CD4-positive, alpha-beta T cell (primary cell): ENCODE measurements at regions not wholly inside any gene's neighbourhood (a gene's known extent, or its start where the extent isn't known, plus 50 kb on each side); places are given as distances from the start of the nearest gene placed in this dataset.

Source experiments
- ATAC-seq: fragments of 200-7000 bp; cut with Tn5 transposase; one replicate; pipeline ENCODE4 v1.10.0; 2022; ENCODE audit warnings: mild to moderate bottlenecking; ENCODE audit not compliant: poor library complexity
- CTCF ChIA-PET: fragments of 350-600 bp; sonication (Branson Sonifier 250); formaldehyde crosslinking; loops from one replicate; lab custom pipeline; 2021; ENCODE audit warnings: antibody characterized with exemption, inconsistent platforms; lab: Charles Lee
- POLR2A ChIA-PET: fragments of 350-600 bp; sonication (Branson Sonifier 250); formaldehyde crosslinking; loops from one replicate; lab custom pipeline; 2021; ENCODE audit warnings: antibody characterized with exemption, inconsistent platforms; lab: Charles Lee
- DNase-seq, 14 experiments: peaks; one replicate each; pipeline ENCODE4 v3.0.0-alpha.2; 2013 to 2020; ENCODE audit warnings: mixed read lengths in 2 of 14
- H3K27ac ChIP-seq, 2 donors: one replicate each; pipeline versions ENCODE4 v1.5.1 to v1.7.0; 2013; ENCODE audit warnings: low read length in 2 of 2, low read depth in 1 of 2, mild to moderate bottlenecking in 1 of 2
- H3K27me3 ChIP-seq, 2 experiments: 1 replicate in 1 of 2; 2 replicates in 1 of 2; pipeline versions ENCODE4 v1.6.1 to v1.7.0; 2013; ENCODE audit warnings: low read length in 2 of 2, control low read depth in 1 of 2, mild to moderate bottlenecking in 1 of 2, moderate library complexity in 1 of 2; ENCODE audit not compliant: insufficient read depth in 2 of 2, control insufficient read depth in 1 of 2
- H3K36me3 ChIP-seq: one replicate; pipeline ENCODE4 v1.6.1; 2013; ENCODE audit warnings: low read length, control low read depth; ENCODE audit not compliant: insufficient read depth
- H3K4me1 ChIP-seq: one replicate; pipeline ENCODE4 v1.6.1; 2013; ENCODE audit warnings: low read length, control low read depth; ENCODE audit not compliant: insufficient read depth
- H3K4me3 ChIP-seq: one replicate; pipeline ENCODE4 v1.5.1; 2013; ENCODE audit warnings: mild to moderate bottlenecking, low read length, moderate library complexity
- H3K9me3 ChIP-seq, 2 experiments: 1 replicate in 1 of 2; 2 replicates in 1 of 2; pipeline versions ENCODE4 v1.6.1 to v1.7.0; 2013; ENCODE audit warnings: low read length in 2 of 2, mild to moderate bottlenecking in 2 of 2, control low read depth in 1 of 2, moderate library complexity in 1 of 2; ENCODE audit not compliant: control insufficient read depth in 1 of 2, insufficient read depth in 1 of 2
- H3K27ac Mint-ChIP-seq: one replicate; pipeline ENCODE4 v1.8.0; 2020; ENCODE audit warnings: mixed read lengths
- H3K27me3 Mint-ChIP-seq: one replicate; pipeline ENCODE4 v1.8.0; 2021; ENCODE audit warnings: mixed read lengths
- H3K36me3 Mint-ChIP-seq: one replicate; pipeline ENCODE4 v1.8.0; 2021; ENCODE audit warnings: low read depth, mixed read lengths
- H3K4me1 Mint-ChIP-seq: one replicate; pipeline ENCODE4 v1.8.0; 2021; ENCODE audit warnings: low read depth, mixed read lengths
- H3K4me3 Mint-ChIP-seq: one replicate; pipeline ENCODE4 v1.8.0; 2020; ENCODE audit warnings: mild to moderate bottlenecking, mixed read lengths
- H3K9me3 Mint-ChIP-seq: one replicate; pipeline ENCODE4 v1.8.0; 2020; ENCODE audit warnings: mixed read lengths
- CTCF ChIP-seq: fragments of 200-600 bp; IDR thresholded peaks from one replicate; pipeline ENCODE4 v1.8.0; 2022; ENCODE audit warnings: antibody characterized with exemption, mild to moderate bottlenecking
- intact Hi-C, 2 experiments: fragments of 100-400 bp; cut with DNase I in 1 of 2; cut with micrococcal nuclease in 1 of 2; formaldehyde crosslinking; loops; one replicate each; pipeline versions ENCODE4 v1.15.1 to v1.9.0; 2023 to 2025; cut with DNase I, micrococcal nuclease

GRCh38 chr5:4081466-4081865 is 485.8 kb downstream of the IRX1 start:
- POLR2A ChIA-PET: no interaction called here
- intact Hi-C loops: no loop called here
- Mint-ChIP-seq H3K27ac (no peak overlapping the region), H3K4me3 (no peak overlapping the region), H3K4me1 (no peaks in the 10 kb centered on the region), H3K36me3 (no peaks in the 10 kb centered on the region), H3K9me3 (peaks cover 6% of the 10 kb centered on the region), H3K27me3 (no peaks in the 10 kb centered on the region)
- ATAC-seq (no peak), DNase-seq (no peak)
- Histone ChIP-seq H3K4me3 (no peak overlapping the region), H3K4me1 (no peaks in the 10 kb centered on the region), H3K27me3 (no peaks in the 10 kb centered on the region), H3K36me3 (no peaks in the 10 kb centered on the region), H3K27ac (no peak overlapping the region), H3K9me3 (peaks cover 0 to 18% of the 10 kb centered on the region in 2 experiments)
- TF ChIP-seq CTCF: no peak
- CTCF ChIA-PET: no interaction called here

- Histone ChIP-seq H3K4me1 (no peaks in the 10 kb centered on the region), H3K27me3 (no peaks in the 10 kb centered on the region), H3K36me3 (no peaks in the 10 kb centered on the region), H3K27ac (no peak overlapping the region), H3K4me3 (no peak overlapping the region), H3K9me3 (peaks cover 0 to 23% of the 10 kb centered on the region in 2 experiments)
- H3K9me3 Mint-ChIP-seq: no peaks in the 10 kb centered on the region
- no peak for TF ChIP-seq CTCF
- CTCF ChIA-PET: no interaction called here
- intact Hi-C loops: no loop called here
- H3K4me1 Mint-ChIP-seq: no peaks in the 10 kb centered on the region
- ATAC-seq: no peak
- H3K4me3 Mint-ChIP-seq: no peak overlapping the region
- no peak overlapping the region for H3K27ac Mint-ChIP-seq
- H3K27me3 Mint-ChIP-seq: no peaks in the 10 kb centered on the region
- H3K36me3 Mint-ChIP-seq: no peaks in the 10 kb centered on the region
- POLR2A ChIA-PET: no interaction called here
- DNase-seq: no peak
These were observed 487.4 kb downstream of the IRX1 start for GRCh38 chr5:4082966-4083564.

- no peaks in the 10 kb centered on the region for H3K9me3 Mint-ChIP-seq
- no peaks in the 10 kb centered on the region for H3K27me3 ChIP-seq
- H3K4me3 Mint-ChIP-seq: no peak overlapping the region
- H3K27ac ChIP-seq: no peak overlapping the region
- H3K27me3 Mint-ChIP-seq: no peaks in the 10 kb centered on the region
- peaks cover 0 to 27% of the 10 kb centered on the region in 2 experiments for H3K9me3 ChIP-seq
- intact Hi-C loops: no loop called here
- ATAC-seq: no peak
- H3K4me1 Mint-ChIP-seq: no peaks in the 10 kb centered on the region
- ChIA-PET POLR2A (no interaction called here), CTCF (no interaction called here)
- H3K27ac Mint-ChIP-seq: no peak overlapping the region
- H3K36me3 Mint-ChIP-seq: no peaks in the 10 kb centered on the region
- no peak for DNase-seq
- no peak overlapping the region for H3K4me3 ChIP-seq
- TF ChIP-seq CTCF: no peak
- no peaks in the 10 kb centered on the region for H3K36me3 ChIP-seq
- H3K4me1 ChIP-seq: no peaks in the 10 kb centered on the region
These were observed 488.1 kb downstream of the IRX1 start for GRCh38 chr5:4083591-4084337.
